ENCODE measurements at regions not wholly inside any gene's neighbourhood (a gene's known extent, or its start where the extent isn't known, plus 50 kb on each side); places are given as distances from the start of the nearest gene placed in this dataset.
"Not testable (repeated sequence)": the region's sequence is repeated elsewhere in the genome, so short reads cannot be mapped to it uniquely, and the experiment has no call there.

- DNase-seq = no peak
Observed at GRCh38 chr3:83251490-83251889, 1490.0 kb upstream of the GBE1 start.

GRCh38 chr3:83250613-83251012 lies 1489.2 kb upstream of the GBE1 start:
- DNase-seq = no peak

- no peak for DNase-seq
Observed at GRCh38 chr3:83248454-83248853, 1487.0 kb upstream of the GBE1 start.

- DNase-seq = no peak
Observed at GRCh38 chr3:83235180-83235814, 1473.9 kb upstream of the GBE1 start.

- DNase-seq = no peak
Observed at GRCh38 chr3:83233715-83234114, 1472.3 kb upstream of the GBE1 start.

GRCh38 chr3:83230841-83231240 lies 1469.4 kb upstream of the GBE1 start:
- DNase-seq = no peak

- no peak for DNase-seq
Observed at GRCh38 chr3:83230376-83230775, 1468.9 kb upstream of the GBE1 start.

GRCh38 chr3:83226751-83227150 lies 1465.3 kb upstream of the GBE1 start:
- DNase-seq = no peak

- DNase-seq = no peak
Observed at GRCh38 chr3:83224101-83224868, 1462.8 kb upstream of the GBE1 start.

- no peak for DNase-seq
Observed at GRCh38 chr3:83218383-83219200, 1457.1 kb upstream of the GBE1 start.

- DNase-seq = not testable (repeated sequence)
Observed at GRCh38 chr3:83217595-83218118, 1456.2 kb upstream of the GBE1 start.

GRCh38 chr3:83216919-83217594 lies 1455.6 kb upstream of the GBE1 start:
- DNase-seq = no peak

GRCh38 chr3:83195243-83195642 lies 1433.8 kb upstream of the GBE1 start:
- DNase-seq = no peak

GRCh38 chr3:83193526-83193925 lies 1432.1 kb upstream of the GBE1 start:
- no peak for DNase-seq

- DNase-seq = no peak
Observed at GRCh38 chr3:83189634-83190033, 1428.2 kb upstream of the GBE1 start.

GRCh38 chr3:83169473-83169872 lies 1408.0 kb upstream of the GBE1 start:
- no peak for DNase-seq

- no peak for DNase-seq
Observed at GRCh38 chr3:83150896-83151295, 1389.5 kb upstream of the GBE1 start.

- DNase-seq = no peak
Observed at GRCh38 chr3:83140983-83141382, 1379.5 kb upstream of the GBE1 start.

- no peak for DNase-seq
Observed at GRCh38 chr3:83131236-83131635, 1369.8 kb upstream of the GBE1 start.

GRCh38 chr3:83122774-83123350 lies 1361.4 kb upstream of the GBE1 start:
- DNase-seq = no peak

- no peak for DNase-seq
Observed at GRCh38 chr3:83093222-83093572, 1331.8 kb upstream of the GBE1 start.

- no peak for DNase-seq
Observed at GRCh38 chr3:83092521-83093221, 1331.2 kb upstream of the GBE1 start.
